KMS-11 (cell line): ENCODE measurements at regions not wholly inside any gene's neighbourhood (a gene's known extent, or its start where the extent isn't known, plus 50 kb on each side); places are given as distances from the start of the nearest gene placed in this dataset.

ENCODE experiments used
- H2AFZ ChIP-seq: fragments of 200-600 bp; sonication (generic); 2 replicates; pipeline ENCODE4 v1.6.1; 2016; ENCODE audit warnings: antibody characterized with exemption, mixed run types, low read depth
- H3K27ac ChIP-seq: fragments of 200-600 bp; sonication (generic); 2 replicates; pipeline ENCODE4 v1.6.1; 2016; ENCODE audit warnings: mild to moderate bottlenecking, mixed run types
- H3K27me3 ChIP-seq: fragments of 200-600 bp; sonication (generic); 2 replicates; pipeline ENCODE4 v1.6.1; 2017; ENCODE audit warnings: mild to moderate bottlenecking, low read depth, mixed run types, moderate library complexity; ENCODE audit not compliant: insufficient read depth
- H3K36me3 ChIP-seq: fragments of 200-600 bp; sonication (generic); 2 replicates; pipeline ENCODE4 v1.6.1; 2017; ENCODE audit warnings: mild to moderate bottlenecking, mixed run types; ENCODE audit not compliant: insufficient read depth
- H3K4me1 ChIP-seq: fragments of 200-600 bp; sonication (generic); 2 replicates; pipeline ENCODE4 v1.6.1; 2016; ENCODE audit warnings: mild to moderate bottlenecking, low read depth, mixed run types; ENCODE audit not compliant: poor library complexity, severe bottlenecking
- H3K4me2 ChIP-seq: fragments of 200-600 bp; sonication (generic); 2 replicates; pipeline ENCODE4 v1.7.0; 2016; ENCODE audit warnings: mild to moderate bottlenecking, mixed run types
- H3K4me3 ChIP-seq: fragments of 200-600 bp; sonication (generic); IDR thresholded peaks from 2 replicates; pipeline ENCODE4 v1.6.1; 2017; ENCODE audit warnings: low read depth, low read length, mixed read lengths; ENCODE audit not compliant: insufficient read depth
- H3K79me2 ChIP-seq: fragments of 200-600 bp; sonication (generic); 2 replicates; pipeline ENCODE4 v1.6.1; 2016; ENCODE audit warnings: low read depth, mixed run types; ENCODE audit not compliant: insufficient read depth
- H3K9ac ChIP-seq: fragments of 200-600 bp; sonication (generic); 2 replicates; pipeline ENCODE4 v1.6.1; 2016; ENCODE audit warnings: mild to moderate bottlenecking, mixed run types
- H4K20me1 ChIP-seq: fragments of 200-600 bp; sonication (generic); 2 replicates; pipeline ENCODE4 v1.6.1; 2016; ENCODE audit warnings: mild to moderate bottlenecking, mixed run types; ENCODE audit not compliant: insufficient read depth
- CTCF ChIP-seq: fragments of 200-600 bp; sonication (generic); conservative IDR thresholded peaks from 2 replicates; pipeline ENCODE4 v1.6.1; 2017; ENCODE audit warnings: low read depth, mild to moderate bottlenecking, antibody characterized with exemption, low read length, moderate library complexity, mixed read lengths

GRCh38 chr1:229751610-229752009, 125.6 kb downstream of the URB2 start:
- no peak overlapping the region for H3K4me2 ChIP-seq
- no peak overlapping the region for H3K4me3 ChIP-seq
- no peak overlapping the region for H3K27ac ChIP-seq
- no peak for TF ChIP-seq CTCF
- H3K9ac ChIP-seq, result no peak overlapping the region
- peaks cover 8% of the 10 kb centered on the region for H3K4me1 ChIP-seq
- H2AFZ ChIP-seq, result no peak overlapping the region
- H4K20me1 ChIP-seq, result no peaks in the 10 kb centered on the region
- H3K27me3 ChIP-seq, result no peaks in the 10 kb centered on the region
- no peaks in the 10 kb centered on the region for H3K79me2 ChIP-seq
- no peaks in the 10 kb centered on the region for H3K36me3 ChIP-seq

DNA sequence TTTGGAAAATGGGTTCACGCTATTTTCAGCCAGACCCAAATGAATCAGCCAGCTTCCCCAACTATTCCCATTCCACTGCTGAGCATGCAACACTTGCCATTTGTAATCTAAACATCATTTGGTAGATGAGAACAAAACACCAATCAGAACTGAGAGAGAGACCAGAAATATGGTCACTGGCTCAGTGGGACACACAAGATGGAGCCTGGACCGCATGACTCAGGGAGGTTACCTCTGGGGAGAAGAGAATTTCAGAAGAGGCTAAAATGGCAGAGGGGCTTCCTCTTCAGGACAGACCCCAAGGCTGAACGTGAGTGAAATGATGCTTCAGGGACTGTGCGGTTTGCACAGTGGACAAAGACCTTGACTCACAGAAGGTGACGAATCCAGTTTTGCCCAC, 126.6 kb downstream of the URB2 start:
- TF ChIP-seq CTCF, result no peak
- no peak overlapping the region for H3K9ac ChIP-seq
- H4K20me1 ChIP-seq, result no peaks in the 10 kb centered on the region
- H3K4me1 ChIP-seq, result peaks cover 8% of the 10 kb centered on the region
- H3K27me3 ChIP-seq, result no peaks in the 10 kb centered on the region
- H3K27ac ChIP-seq, result no peak overlapping the region
- no peak overlapping the region for H2AFZ ChIP-seq
- H3K79me2 ChIP-seq, result no peaks in the 10 kb centered on the region
- no peaks in the 10 kb centered on the region for H3K36me3 ChIP-seq
- H3K4me3 ChIP-seq, result no peak overlapping the region
- H3K4me2 ChIP-seq, result no peak overlapping the region

DNA sequence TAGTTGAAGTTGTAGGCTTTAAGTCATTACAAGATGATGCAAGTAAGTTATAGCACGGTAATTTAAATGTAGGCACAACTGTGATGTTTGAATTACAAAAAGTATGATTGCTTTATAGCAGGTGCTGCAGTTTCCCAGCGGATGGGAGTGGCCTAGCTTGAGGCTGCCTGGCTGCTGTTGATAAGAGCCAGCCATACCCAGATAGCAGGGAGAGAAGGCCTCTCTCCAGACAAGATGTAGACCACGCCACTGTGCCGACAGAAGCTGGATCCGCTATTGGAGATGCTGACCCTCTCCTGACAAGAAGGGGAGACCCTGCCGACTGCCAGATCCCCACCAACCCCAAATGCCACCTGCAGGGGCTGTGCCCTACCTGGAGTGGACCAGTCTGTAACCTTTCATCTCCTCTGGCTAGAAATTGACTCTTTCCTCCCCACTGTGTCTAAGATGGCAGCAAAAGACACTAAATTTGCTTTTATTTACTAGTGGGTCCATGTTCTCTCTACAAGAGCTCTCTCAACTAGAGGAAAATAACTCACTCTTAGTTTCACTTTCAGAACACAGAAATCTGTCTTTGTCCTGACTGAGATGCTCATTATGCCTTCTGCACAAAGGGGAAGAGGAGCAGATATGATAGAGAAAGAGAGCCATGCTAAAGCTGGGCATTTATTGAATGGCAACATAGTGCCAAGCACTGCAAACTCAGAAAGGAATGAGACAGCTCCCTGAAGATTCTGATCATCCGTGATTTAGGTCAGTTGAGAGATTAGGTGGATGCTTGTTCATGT, 127.9 kb downstream of the URB2 start:
- no peaks in the 10 kb centered on the region for H3K27me3 ChIP-seq
- H3K36me3 ChIP-seq, result no peaks in the 10 kb centered on the region
- H3K4me3 ChIP-seq, result no peak overlapping the region
- peak overlapping the region; percentile 5 for H2AFZ ChIP-seq
- peaks cover 8% of the 10 kb centered on the region for H3K4me1 ChIP-seq
- no peak overlapping the region for H3K27ac ChIP-seq
- no peak overlapping the region for H3K9ac ChIP-seq
- no peaks in the 10 kb centered on the region for H3K79me2 ChIP-seq
- H3K4me2 ChIP-seq, result no peak overlapping the region; the same call in 1 of the 2 replicates
- H4K20me1 ChIP-seq, result no peaks in the 10 kb centered on the region
- no peak for TF ChIP-seq CTCF

DNA sequence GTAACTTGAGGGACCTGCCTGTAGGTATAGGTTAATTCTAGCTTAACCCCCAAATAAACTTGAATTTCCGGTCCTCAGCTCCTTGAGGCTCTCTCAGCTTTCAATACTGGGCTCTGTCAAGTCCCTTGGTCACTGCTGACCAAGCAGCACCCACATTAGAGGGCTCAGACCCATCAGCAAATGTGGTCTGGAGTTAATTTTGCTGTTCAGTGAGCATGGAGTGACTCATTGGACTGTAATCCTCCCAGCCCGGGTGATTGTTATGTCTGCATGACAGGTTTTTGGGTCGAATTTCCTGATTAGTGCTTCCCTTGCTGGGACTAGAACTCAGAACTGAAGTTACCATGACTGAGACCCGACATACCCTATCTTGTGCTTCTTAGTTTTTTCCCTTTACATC, 130.6 kb downstream of the URB2 start:
- no peaks in the 10 kb centered on the region for H3K27me3 ChIP-seq
- TF ChIP-seq CTCF, result no peak
- H3K9ac ChIP-seq, result no peak overlapping the region
- H3K79me2 ChIP-seq, result no peaks in the 10 kb centered on the region
- H3K4me2 ChIP-seq, result no peak overlapping the region
- H3K4me1 ChIP-seq, result peaks cover 8% of the 10 kb centered on the region
- no peak overlapping the region for H3K4me3 ChIP-seq
- no peak overlapping the region for H3K27ac ChIP-seq
- no peaks in the 10 kb centered on the region for H4K20me1 ChIP-seq
- H3K36me3 ChIP-seq, result no peaks in the 10 kb centered on the region
- H2AFZ ChIP-seq, result no peak overlapping the region
